B cell (primary cell): ENCODE measurements at regions not wholly inside any gene's neighbourhood (a gene's known extent, or its start where the extent isn't known, plus 50 kb on each side); places are given as distances from the start of the nearest gene placed in this dataset.

ENCODE experiments used
- EZH2 ChIP-seq: IDR thresholded peaks from 2 replicates; pipeline ENCODE4 v1.6.1; 2012; ENCODE audit warnings: borderline replicate concordance, low read depth, mild to moderate bottlenecking, moderate library complexity, low read length; ENCODE audit not compliant: insufficient read depth, poor library complexity, severe bottlenecking
- TF ChIP-seq, protein P1 (sequence below): fragments of 200-600 bp; IDR thresholded peaks from one replicate; pipeline ENCODE4 v1.8.0; 2022; ENCODE audit warnings: antibody characterized with exemption, mild to moderate bottlenecking

DNA sequence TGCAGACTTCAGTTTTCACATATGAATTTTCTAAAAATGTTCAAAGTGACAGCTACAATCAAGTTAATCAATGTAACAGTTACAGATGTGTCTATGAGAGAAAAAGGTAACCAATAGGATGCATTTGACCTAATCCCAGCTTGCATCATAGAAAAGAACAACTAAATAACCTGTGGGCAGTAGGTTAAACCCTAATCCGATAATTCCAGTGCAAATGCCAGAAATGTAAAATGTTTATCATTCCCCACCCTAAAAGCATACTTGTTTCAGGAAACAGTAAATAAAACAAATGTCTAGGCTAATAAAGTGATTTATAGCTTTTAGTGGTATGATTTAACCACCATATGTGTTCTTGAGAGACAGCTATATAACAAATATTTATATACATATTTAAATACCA lies 592.6 kb downstream of the PRELID2 start:
- TF ChIP-seq, protein P1, sequence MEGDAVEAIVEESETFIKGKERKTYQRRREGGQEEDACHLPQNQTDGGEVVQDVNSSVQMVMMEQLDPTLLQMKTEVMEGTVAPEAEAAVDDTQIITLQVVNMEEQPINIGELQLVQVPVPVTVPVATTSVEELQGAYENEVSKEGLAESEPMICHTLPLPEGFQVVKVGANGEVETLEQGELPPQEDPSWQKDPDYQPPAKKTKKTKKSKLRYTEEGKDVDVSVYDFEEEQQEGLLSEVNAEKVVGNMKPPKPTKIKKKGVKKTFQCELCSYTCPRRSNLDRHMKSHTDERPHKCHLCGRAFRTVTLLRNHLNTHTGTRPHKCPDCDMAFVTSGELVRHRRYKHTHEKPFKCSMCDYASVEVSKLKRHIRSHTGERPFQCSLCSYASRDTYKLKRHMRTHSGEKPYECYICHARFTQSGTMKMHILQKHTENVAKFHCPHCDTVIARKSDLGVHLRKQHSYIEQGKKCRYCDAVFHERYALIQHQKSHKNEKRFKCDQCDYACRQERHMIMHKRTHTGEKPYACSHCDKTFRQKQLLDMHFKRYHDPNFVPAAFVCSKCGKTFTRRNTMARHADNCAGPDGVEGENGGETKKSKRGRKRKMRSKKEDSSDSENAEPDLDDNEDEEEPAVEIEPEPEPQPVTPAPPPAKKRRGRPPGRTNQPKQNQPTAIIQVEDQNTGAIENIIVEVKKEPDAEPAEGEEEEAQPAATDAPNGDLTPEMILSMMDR, result no peak
- TF ChIP-seq EZH2, result no peak
